IMR-90 (cell line): ENCODE measurements at regions not wholly inside any gene's neighbourhood (a gene's known extent, or its start where the extent isn't known, plus 50 kb on each side); places are given as distances from the start of the nearest gene placed in this dataset.

ENCODE experiments used
- ATAC-seq: fragments of 200-7000 bp; cut with Tn5 transposase; 2 replicates; pipeline ENCODE4 v1.9.1; 2020; ENCODE audit warnings: low read depth, mild to moderate bottlenecking, moderate library complexity
- BruUV-seq: library from RNA; stranded (reverse); fragments of 400-500 nt; replicated peaks from 2 replicates; lab custom pipeline; 2021; lab: Mats Ljungman, UMichigan
- CTCF ChIA-PET: fragments of 300-600 bp; formaldehyde crosslinking; extraction: SDS; loops from one replicate; lab custom pipeline; 2021; ENCODE audit warnings: antibody characterized with exemption; lab: Yijun Ruan, JAX
- POLR2A ChIA-PET: fragments of 300-600 bp; sonication (Branson Sonifier 250); formaldehyde crosslinking; loops from one replicate; lab custom pipeline; 2022; ENCODE audit warnings: antibody characterized with exemption; ENCODE audit not compliant: unreplicated experiment; lab: Charles Lee
- DNase-seq: peaks from one replicate; pipeline ENCODE4 v3.0.0; 2013
- H2AFZ ChIP-seq: replicated peaks from 2 replicates; pipeline ENCODE3; 2013; ENCODE audit warnings: low read length, mild to moderate bottlenecking; ENCODE audit not compliant: poor library complexity
- H2AK5ac ChIP-seq: 2 replicates; pipeline ENCODE4 v1.6.1; 2013; ENCODE audit warnings: low read depth, low read length, inconsistent platforms
- H2AK9ac ChIP-seq: replicated peaks from 2 replicates; pipeline ENCODE3; 2013; ENCODE audit warnings: mild to moderate bottlenecking, low read depth, low read length, moderate library complexity; ENCODE audit not compliant: poor library complexity
- H2BK120ac ChIP-seq: 2 replicates; pipeline ENCODE4 v1.6.1; 2013; ENCODE audit warnings: low read depth, low read length, inconsistent platforms
- H2BK15ac ChIP-seq: 3 replicates; pipeline ENCODE4 v1.6.1; 2013; ENCODE audit warnings: low read depth, low read length, inconsistent platforms
- H2BK20ac ChIP-seq: 2 replicates; pipeline ENCODE4 v1.6.1; 2013; ENCODE audit warnings: low read depth, mild to moderate bottlenecking, inconsistent platforms, low read length, moderate library complexity
- H2BK5ac ChIP-seq: 2 replicates; pipeline ENCODE4 v1.6.1; 2013; ENCODE audit warnings: mild to moderate bottlenecking, low read depth, low read length, inconsistent platforms; ENCODE audit not compliant: poor library complexity, severe bottlenecking
- H3K14ac ChIP-seq: replicated peaks from 2 replicates; pipeline ENCODE4 v1.6.1; 2013; ENCODE audit warnings: low read depth, low read length, inconsistent platforms
- H3K18ac ChIP-seq: 2 replicates; pipeline ENCODE4 v1.6.1; 2013; ENCODE audit warnings: low read depth, low read length, control low read depth
- H3K23ac ChIP-seq: 2 replicates; pipeline ENCODE4 v1.6.1; 2013; ENCODE audit warnings: low read depth, low read length, inconsistent platforms
- H3K27ac ChIP-seq: 2 replicates; pipeline ENCODE4 v1.5.1; 2013; ENCODE audit warnings: mild to moderate bottlenecking, control low read depth, low read length; ENCODE audit not compliant: insufficient read depth
- H3K27me3 ChIP-seq: 2 replicates; pipeline ENCODE4 v1.6.1; 2013; ENCODE audit warnings: low read length; ENCODE audit not compliant: control insufficient read depth, insufficient read depth
- H3K36me3 ChIP-seq: 2 replicates; pipeline ENCODE4 v1.6.1; 2013; ENCODE audit warnings: low read length, mixed read lengths; ENCODE audit not compliant: control insufficient read depth, insufficient read depth
- H3K4ac ChIP-seq: 2 replicates; pipeline ENCODE4 v1.6.1; 2013; ENCODE audit warnings: low read depth, low read length, inconsistent platforms
- H3K4me1 ChIP-seq: 2 replicates; pipeline ENCODE4 v1.6.1; 2013; ENCODE audit warnings: low read length, mixed read lengths; ENCODE audit not compliant: control insufficient read depth, insufficient read depth
- H3K4me2 ChIP-seq: 2 replicates; pipeline ENCODE4 v1.6.1; 2013; ENCODE audit warnings: low read depth, mild to moderate bottlenecking, control low read depth, low read length, moderate library complexity
- H3K4me3 ChIP-seq: 2 replicates; pipeline ENCODE4 v1.5.1; 2013; ENCODE audit warnings: low read depth, mild to moderate bottlenecking, control low read depth, low read length, moderate library complexity; ENCODE audit not compliant: insufficient read depth
- H3K56ac ChIP-seq: 2 replicates; pipeline ENCODE4 v1.6.1; 2013; ENCODE audit warnings: low read length, inconsistent platforms; ENCODE audit not compliant: insufficient read depth; ENCODE audit errors: extremely low read depth
- H3K79me1 ChIP-seq, 2 experiments: 2 replicates each; pipeline ENCODE4 v1.6.1; 2013; ENCODE audit warnings: low read length in 2 of 2, inconsistent platforms in 1 of 2, low read depth in 1 of 2
- H3K9ac ChIP-seq: 2 replicates; pipeline ENCODE4 v1.6.1; 2013; ENCODE audit warnings: low read depth, low read length, control low read depth
- H3K9me1 ChIP-seq: 2 replicates; pipeline ENCODE4 v1.6.1; 2013; ENCODE audit warnings: low read length, inconsistent platforms; ENCODE audit not compliant: insufficient read depth
- H3K9me3 ChIP-seq: 2 replicates; pipeline ENCODE4 v1.6.1; 2013; ENCODE audit warnings: low read length; ENCODE audit not compliant: control insufficient read depth, insufficient read depth
- H4K20me1 ChIP-seq: 2 replicates; pipeline ENCODE4 v1.6.1; 2013; ENCODE audit warnings: low read length, inconsistent platforms; ENCODE audit not compliant: insufficient read depth
- H4K5ac ChIP-seq: 2 replicates; pipeline ENCODE4 v1.6.1; 2013; ENCODE audit warnings: mild to moderate bottlenecking, low read depth, low read length, control low read depth
- H4K8ac ChIP-seq, 2 experiments: 2 replicates each; pipeline ENCODE4 v1.6.1; 2013; ENCODE audit warnings: low read depth in 2 of 2, low read length in 2 of 2, control low read depth in 1 of 2, inconsistent platforms in 1 of 2
- H4K91ac ChIP-seq: 2 replicates; pipeline ENCODE4 v1.6.1; 2013; ENCODE audit warnings: low read depth, low read length, inconsistent platforms; ENCODE audit not compliant: insufficient read depth
- BHLHE40 ChIP-seq: fragments of 150-350 bp; IDR thresholded peaks from 2 replicates; pipeline ENCODE4 v1.6.1; 2016; ENCODE audit warnings: mild to moderate bottlenecking, low read depth, low read length
- CEBPB ChIP-seq: IDR thresholded peaks from 2 replicates; pipeline ENCODE4 v1.6.1; 2012; ENCODE audit warnings: low read depth, low read length, improper control_type of control experiment
- ELK1 ChIP-seq: fragments of 150-350 bp; IDR thresholded peaks from 2 replicates; pipeline ENCODE4 v1.6.1; 2016; ENCODE audit warnings: low read depth, mild to moderate bottlenecking, low read length, moderate library complexity, borderline replicate concordance
- FOS ChIP-seq: fragments of 150-350 bp; IDR thresholded peaks from 2 replicates; pipeline ENCODE4 v1.6.1; 2016; ENCODE audit warnings: low read depth, low read length
- MAFK ChIP-seq: IDR thresholded peaks from 2 replicates; pipeline ENCODE4 v1.6.1; 2012; ENCODE audit warnings: low read depth, low read length, improper control_type of control experiment
- POLR2A ChIP-seq: IDR thresholded peaks from 2 replicates; pipeline ENCODE4 v1.6.1; 2012; ENCODE audit warnings: mild to moderate bottlenecking, low read depth, low read length
- RAD21 ChIP-seq: IDR thresholded peaks from 2 replicates; pipeline ENCODE4 v1.6.1; 2012; ENCODE audit warnings: low read length, improper control_type of control experiment
- SMC3 ChIP-seq: fragments of 150-350 bp; IDR thresholded peaks from 2 replicates; pipeline ENCODE4 v1.6.1; 2016; ENCODE audit warnings: low read depth, mild to moderate bottlenecking, antibody characterized with exemption, low read length, moderate library complexity
- WGBS, 2 experiments: methylation state at CpG; one replicate each; pipeline versions ENCODE4 v1.1.5 to v1.1.7; 2013; ENCODE audit warnings: missing lambda C conversion rate in 2 of 2; ENCODE audit not compliant: insufficient read length in 1 of 2; ENCODE audit errors: extremely low coverage in 2 of 2; 5-methylcytosine and 5-hydroxymethylcytosine counted together
- dilution Hi-C: fragments of 300-500 bp; cut with HindIII; formaldehyde crosslinking; loops from one replicate; pipeline ENCODE4 v1.14.3; 2018; ENCODE audit warnings: low sequenced_read_pairs; ENCODE audit not compliant: unreplicated experiment
- in situ Hi-C: fragments of 300-500 bp; cut with MboI; formaldehyde crosslinking; loops from 3 replicates; pipeline ENCODE4 v1.14.3; 2019; ENCODE audit warnings: low sequenced_read_pairs, inconsistent platforms, mixed read lengths
- intact Hi-C: fragments of 100-400 bp; cut with micrococcal nuclease; formaldehyde crosslinking; loops from 2 replicates; pipeline ENCODE4 v1.10.0; 2022
- TF ChIP-seq, protein P1 (sequence below): fragments of 150-350 bp; IDR thresholded peaks from 2 replicates; pipeline ENCODE4 v1.6.1; 2017; ENCODE audit warnings: mild to moderate bottlenecking, antibody characterized with exemption, low read length, low read depth

GRCh38 chr2:186195696-186196095, 290.4 kb upstream of the ZC3H15 start:
- Histone ChIP-seq H3K14ac (no peak overlapping the region), H2AFZ (no peak overlapping the region), H2BK5ac (no peak overlapping the region), H3K4me1 (no peaks in the 10 kb centered on the region), H3K27me3 (no peaks in the 10 kb centered on the region), H4K91ac (no peak overlapping the region), H4K20me1 (no peaks in the 10 kb centered on the region), H2AK5ac (no peak overlapping the region), H3K9me3 (no peaks in the 10 kb centered on the region), H3K27ac (no peak overlapping the region), H3K9me1 (no peaks in the 10 kb centered on the region), H4K8ac (no peak overlapping the region), H3K9ac (no peak overlapping the region), H3K4me2 (no peak overlapping the region), H3K18ac (no peak overlapping the region), H3K36me3 (no peaks in the 10 kb centered on the region), H3K23ac (no peak overlapping the region), H3K79me1 (no peaks in the 10 kb centered on the region), H3K56ac (no peak overlapping the region), H4K5ac (no peak overlapping the region), H2BK120ac (no peak overlapping the region), H2BK20ac (no peak overlapping the region), H3K4ac (no peak overlapping the region), H2BK15ac (no peak overlapping the region), H3K4me3 (no peak overlapping the region), H2AK9ac (no peak overlapping the region)
- TF ChIP-seq POLR2A (no peak), SMC3 (no peak), BHLHE40 (no peak), CEBPB (no peak), MAFK (no peak), RAD21 (no peak), ELK1 (no peak), FOS (no peak)
- TF ChIP-seq, protein P1, sequence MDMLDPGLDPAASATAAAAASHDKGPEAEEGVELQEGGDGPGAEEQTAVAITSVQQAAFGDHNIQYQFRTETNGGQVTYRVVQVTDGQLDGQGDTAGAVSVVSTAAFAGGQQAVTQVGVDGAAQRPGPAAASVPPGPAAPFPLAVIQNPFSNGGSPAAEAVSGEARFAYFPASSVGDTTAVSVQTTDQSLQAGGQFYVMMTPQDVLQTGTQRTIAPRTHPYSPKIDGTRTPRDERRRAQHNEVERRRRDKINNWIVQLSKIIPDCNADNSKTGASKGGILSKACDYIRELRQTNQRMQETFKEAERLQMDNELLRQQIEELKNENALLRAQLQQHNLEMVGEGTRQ = no peak
- in situ Hi-C loops (no loop called here), intact Hi-C loops (no loop called here), dilution Hi-C loops (no loop called here)
- ChIA-PET POLR2A (no interaction called here), CTCF (interaction anchor here (0.6 kb wide), 1 partner anchor 75 kb away, joined by 3 read pairs; no protein-coding TSS in a partner anchor)
- no CpG with 5 or more reads among the region's 3 CpGs for WGBS, 2 experiments
- no TSS peak for BruUV-seq
- no peak for DNase-seq
- no peak for ATAC-seq
